HepG2 (cell line): ENCODE measurements at regions not wholly inside any gene's neighbourhood (a gene's known extent, or its start where the extent isn't known, plus 50 kb on each side); places are given as distances from the start of the nearest gene placed in this dataset.

Experiments used
- BHLHE40 ChIP-seq: IDR thresholded peaks from 2 replicates; pipeline ENCODE4 v1.6.1; 2011; ENCODE audit warnings: low read length, improper control_type of control experiment
- GATAD1 ChIP-seq: IDR thresholded peaks from 2 replicates; pipeline ENCODE4 v1.6.1; 2016; ENCODE audit warnings: missing genetic modification reagents, missing compliant biosample characterization
- HDAC1 ChIP-seq: sonication (generic); formaldehyde crosslinking; IDR thresholded peaks from 2 replicates; pipeline ENCODE4 v1.5.1; 2020; ENCODE audit warnings: mild to moderate bottlenecking, missing genetic modification reagents
- HDAC6 ChIP-seq: fragments of 200-600 bp; sonication (generic); IDR thresholded peaks from 2 replicates; pipeline ENCODE4 v1.7.0; 2017; ENCODE audit warnings: mild to moderate bottlenecking, antibody characterized with exemption, low read length, low read depth
- HHEX ChIP-seq: IDR thresholded peaks from 2 replicates; pipeline ENCODE4 v1.6.1; 2016; ENCODE audit warnings: control low read depth
- HMG20B ChIP-seq: conservative IDR thresholded peaks from 2 replicates; pipeline ENCODE4 v1.6.1; 2016; ENCODE audit warnings: missing genetic modification reagents, missing compliant biosample characterization
- ISL2 ChIP-seq: sonication (generic); formaldehyde crosslinking; IDR thresholded peaks from 2 replicates; pipeline ENCODE4 v1.5.0; 2020; ENCODE audit warnings: missing genetic modification reagents
- MYC ChIP-seq: sonication (generic); formaldehyde crosslinking; IDR thresholded peaks from 2 replicates; pipeline ENCODE4 v1.9.0; 2021; ENCODE audit warnings: missing genetic modification reagents, borderline replicate concordance
- PHF21A ChIP-seq: sonication (generic); formaldehyde crosslinking; IDR thresholded peaks from 2 replicates; pipeline ENCODE4 v1.5.0; 2020; ENCODE audit warnings: mild to moderate bottlenecking, missing genetic modification reagents
- PPARG ChIP-seq: conservative IDR thresholded peaks from 2 replicates; pipeline ENCODE4 v1.6.1; 2016; ENCODE audit warnings: missing biosample characterization, missing genetic modification reagents
- TBX2 ChIP-seq: sonication (generic); formaldehyde crosslinking; IDR thresholded peaks from 2 replicates; pipeline ENCODE4 v1.5.0; 2020; ENCODE audit warnings: missing genetic modification reagents, mild to moderate bottlenecking, borderline replicate concordance
- TGIF2 ChIP-seq: IDR thresholded peaks from 2 replicates; pipeline ENCODE4 v1.6.1; 2016; ENCODE audit warnings: control low read depth, missing compliant biosample characterization
- ZBTB21 ChIP-seq: sonication (generic); formaldehyde crosslinking; IDR thresholded peaks from 2 replicates; pipeline ENCODE4 v1.4.0; 2020; ENCODE audit warnings: missing genetic modification reagents
- ZBTB7B ChIP-seq: sonication (generic); formaldehyde crosslinking; IDR thresholded peaks from 2 replicates; pipeline ENCODE4 v1.4.0; 2020; ENCODE audit warnings: missing genetic modification reagents
- ZNF124 ChIP-seq: sonication (generic); formaldehyde crosslinking; IDR thresholded peaks from 2 replicates; pipeline ENCODE4 v1.4.0; 2020; ENCODE audit warnings: missing genetic modification reagents
- ZNF337 ChIP-seq: sonication (generic); formaldehyde crosslinking; IDR thresholded peaks from 2 replicates; pipeline ENCODE4 v1.5.1; 2020; ENCODE audit warnings: missing genetic modification reagents, low read depth, mild to moderate bottlenecking, borderline replicate concordance
- ZNF546 ChIP-seq: sonication (generic); formaldehyde crosslinking; conservative IDR thresholded peaks from 2 replicates; pipeline ENCODE4 v1.8.1; 2023; ENCODE audit warnings: mild to moderate bottlenecking, missing genetic modification reagents
- ZNF569 ChIP-seq: sonication (generic); formaldehyde crosslinking; IDR thresholded peaks from 2 replicates; pipeline ENCODE4 v1.5.0; 2020; ENCODE audit warnings: mild to moderate bottlenecking, missing genetic modification reagents, moderate library complexity, borderline replicate concordance
- ZNF598 ChIP-seq: sonication (generic); formaldehyde crosslinking; IDR thresholded peaks from 2 replicates; pipeline ENCODE4 v1.5.1; 2020; ENCODE audit warnings: mild to moderate bottlenecking, missing genetic modification reagents, borderline replicate concordance
- ZNF788 ChIP-seq: sonication (generic); formaldehyde crosslinking; IDR thresholded peaks from 2 replicates; pipeline ENCODE4 v1.5.0; 2020; ENCODE audit warnings: mild to moderate bottlenecking, missing genetic modification reagents, borderline replicate concordance
- ZNF850 ChIP-seq: sonication (generic); formaldehyde crosslinking; conservative IDR thresholded peaks from 2 replicates; pipeline ENCODE4 v1.9.0; 2021; ENCODE audit warnings: mild to moderate bottlenecking, missing genetic modification reagents
- ZSCAN29 ChIP-seq: sonication (generic); formaldehyde crosslinking; conservative IDR thresholded peaks from 2 replicates; pipeline ENCODE4 v1.4.0; 2020; ENCODE audit warnings: mild to moderate bottlenecking, missing genetic modification reagents
- TF ChIP-seq, protein P1 (sequence below): sonication (generic); formaldehyde crosslinking; IDR thresholded peaks from 2 replicates; pipeline ENCODE4 v1.4.0; 2020; ENCODE audit warnings: missing genetic modification reagents, borderline replicate concordance
- TF ChIP-seq, protein P2 (sequence below): sonication (generic); formaldehyde crosslinking; IDR thresholded peaks from 2 replicates; pipeline ENCODE4 v1.9.0; 2022; ENCODE audit warnings: missing genetic modification reagents, mild to moderate bottlenecking, borderline replicate concordance
- TF ChIP-seq, protein P3 (sequence below), 2 experiments: sonication (generic) in 1 of 2; formaldehyde crosslinking in 1 of 2; IDR thresholded peaks; 2 replicates each; pipeline versions ENCODE4 v1.5.1 to v1.6.1; 2011 to 2020; ENCODE audit warnings: borderline replicate concordance in 1 of 2, low read depth in 1 of 2, low read length in 1 of 2, mild to moderate bottlenecking in 1 of 2, missing genetic modification reagents in 1 of 2, moderate library complexity in 1 of 2

DNA sequence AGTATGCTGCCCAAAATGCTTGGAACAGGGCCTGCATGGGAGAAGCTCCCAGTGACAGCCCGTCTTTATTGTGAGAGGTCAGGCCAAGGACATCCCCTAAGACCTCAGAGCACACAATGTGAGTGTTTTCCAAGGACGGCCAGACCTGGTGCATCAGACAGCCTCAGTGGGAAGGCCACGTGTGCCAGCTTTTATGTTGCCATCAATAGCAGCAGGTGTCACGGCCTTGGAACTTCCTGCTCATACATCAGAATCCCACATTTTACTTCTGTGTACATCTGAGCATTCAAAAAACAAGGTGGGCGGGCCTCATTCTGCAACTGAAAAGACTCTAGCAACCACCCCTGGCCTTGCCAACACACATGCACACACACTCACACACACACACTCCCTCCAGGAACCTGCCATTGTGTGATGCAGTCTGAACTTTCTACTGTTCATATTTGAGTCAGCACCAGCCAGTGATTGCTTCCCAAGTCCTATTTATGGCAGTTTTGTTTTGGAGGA, 753.1 kb upstream of the TBX3 start (continued):
- peak; percentile 71; the same call in 1 of the 2 replicates for TF ChIP-seq BHLHE40
- TF ChIP-seq ZNF569 (CRISPR knock-in tag): no peak
- TF ChIP-seq PHF21A (CRISPR knock-in tag): peak; percentile 31; the same call in 1 of the 2 replicates
- TF ChIP-seq ZNF337: no peak
- TF ChIP-seq PPARG (CRISPR knock-in tag): peak; percentile 47
- peak; percentile 93; the same call in 1 of the 2 replicates for TF ChIP-seq TBX2 (CRISPR knock-in tag)
- no peak for TF ChIP-seq ZBTB21 (CRISPR knock-in tag)
- peak; percentile 57; the same call in 1 of the 2 replicates for TF ChIP-seq HDAC1 (CRISPR knock-in tag)
- TF ChIP-seq ZNF124 (CRISPR knock-in tag): no peak
- TF ChIP-seq HDAC6: no peak
- TF ChIP-seq, protein P1, sequence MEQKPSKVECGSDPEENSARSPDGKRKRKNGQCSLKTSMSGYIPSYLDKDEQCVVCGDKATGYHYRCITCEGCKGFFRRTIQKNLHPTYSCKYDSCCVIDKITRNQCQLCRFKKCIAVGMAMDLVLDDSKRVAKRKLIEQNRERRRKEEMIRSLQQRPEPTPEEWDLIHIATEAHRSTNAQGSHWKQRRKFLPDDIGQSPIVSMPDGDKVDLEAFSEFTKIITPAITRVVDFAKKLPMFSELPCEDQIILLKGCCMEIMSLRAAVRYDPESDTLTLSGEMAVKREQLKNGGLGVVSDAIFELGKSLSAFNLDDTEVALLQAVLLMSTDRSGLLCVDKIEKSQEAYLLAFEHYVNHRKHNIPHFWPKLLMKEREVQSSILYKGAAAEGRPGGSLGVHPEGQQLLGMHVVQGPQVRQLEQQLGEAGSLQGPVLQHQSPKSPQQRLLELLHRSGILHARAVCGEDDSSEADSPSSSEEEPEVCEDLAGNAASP (CRISPR knock-in tag): peak; percentile 84; the same call in 1 of the 2 replicates
- TF ChIP-seq ZBTB7B (CRISPR knock-in tag): 0 out of 2 replicates have a peak, but pooled peaks have one; percentile 41
- 0 out of 2 replicates have a peak, but pooled peaks have one; percentile 25 for TF ChIP-seq HHEX (CRISPR knock-in tag)
- 0 out of 2 replicates have a peak, but pooled peaks have one; percentile 47 for TF ChIP-seq ISL2 (CRISPR knock-in tag)
- 0 out of 2 replicates have a peak, but pooled peaks have one; percentile 23 for TF ChIP-seq ZSCAN29 (CRISPR knock-in tag)
- peak; percentile 60; the same call in 1 of the 2 replicates for TF ChIP-seq HMG20B (CRISPR knock-in tag)
- TF ChIP-seq ZNF850 (CRISPR knock-in tag): no peak
- peak; percentile 69; the same call in 1 of the 2 replicates for TF ChIP-seq MYC
- peak; percentile 51 for TF ChIP-seq GATAD1
- peak; percentile 61; the same call in 1 of the 2 replicates for TF ChIP-seq ZNF598 (CRISPR knock-in tag)
- TF ChIP-seq, protein P2, sequence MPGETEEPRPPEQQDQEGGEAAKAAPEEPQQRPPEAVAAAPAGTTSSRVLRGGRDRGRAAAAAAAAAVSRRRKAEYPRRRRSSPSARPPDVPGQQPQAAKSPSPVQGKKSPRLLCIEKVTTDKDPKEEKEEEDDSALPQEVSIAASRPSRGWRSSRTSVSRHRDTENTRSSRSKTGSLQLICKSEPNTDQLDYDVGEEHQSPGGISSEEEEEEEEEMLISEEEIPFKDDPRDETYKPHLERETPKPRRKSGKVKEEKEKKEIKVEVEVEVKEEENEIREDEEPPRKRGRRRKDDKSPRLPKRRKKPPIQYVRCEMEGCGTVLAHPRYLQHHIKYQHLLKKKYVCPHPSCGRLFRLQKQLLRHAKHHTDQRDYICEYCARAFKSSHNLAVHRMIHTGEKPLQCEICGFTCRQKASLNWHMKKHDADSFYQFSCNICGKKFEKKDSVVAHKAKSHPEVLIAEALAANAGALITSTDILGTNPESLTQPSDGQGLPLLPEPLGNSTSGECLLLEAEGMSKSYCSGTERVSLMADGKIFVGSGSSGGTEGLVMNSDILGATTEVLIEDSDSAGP (CRISPR knock-in tag): peak; percentile 50; the same call in 1 of the 2 replicates
- peak; percentile 45; the same call in 1 of the 2 replicates for TF ChIP-seq ZNF788
- TF ChIP-seq, protein P3, sequence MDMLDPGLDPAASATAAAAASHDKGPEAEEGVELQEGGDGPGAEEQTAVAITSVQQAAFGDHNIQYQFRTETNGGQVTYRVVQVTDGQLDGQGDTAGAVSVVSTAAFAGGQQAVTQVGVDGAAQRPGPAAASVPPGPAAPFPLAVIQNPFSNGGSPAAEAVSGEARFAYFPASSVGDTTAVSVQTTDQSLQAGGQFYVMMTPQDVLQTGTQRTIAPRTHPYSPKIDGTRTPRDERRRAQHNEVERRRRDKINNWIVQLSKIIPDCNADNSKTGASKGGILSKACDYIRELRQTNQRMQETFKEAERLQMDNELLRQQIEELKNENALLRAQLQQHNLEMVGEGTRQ (IDR thresholded peaks at IDR 0.05; ENCODE audit: low read depth, low read length): peak; percentile 45; the same call in 1 of the 2 replicates
- TF ChIP-seq, protein P3 (CRISPR knock-in tag; IDR thresholded peaks at IDR 0.05; ENCODE audit: borderline replicate concordance): no peak
- peak; percentile 24; the same call in 1 of the 2 replicates for TF ChIP-seq TGIF2
- no peak for TF ChIP-seq ZNF546 (CRISPR knock-in tag)
